ENCODE measurements at regions not wholly inside any gene's neighbourhood (a gene's known extent, or its start where the extent isn't known, plus 50 kb on each side); places are given as distances from the start of the nearest gene placed in this dataset.
"Not testable (repeated sequence)": the region's sequence is repeated elsewhere in the genome, so short reads cannot be mapped to it uniquely, and the experiment has no call there.

- no peak for DNase-seq
These were observed 457.5 kb upstream of the ALCAM start for GRCh38 chr3:104909198-104909597.

GRCh38 chr3:104909721-104910120 is 457.0 kb upstream of the ALCAM start:
- DNase-seq, result no peak

DNA sequence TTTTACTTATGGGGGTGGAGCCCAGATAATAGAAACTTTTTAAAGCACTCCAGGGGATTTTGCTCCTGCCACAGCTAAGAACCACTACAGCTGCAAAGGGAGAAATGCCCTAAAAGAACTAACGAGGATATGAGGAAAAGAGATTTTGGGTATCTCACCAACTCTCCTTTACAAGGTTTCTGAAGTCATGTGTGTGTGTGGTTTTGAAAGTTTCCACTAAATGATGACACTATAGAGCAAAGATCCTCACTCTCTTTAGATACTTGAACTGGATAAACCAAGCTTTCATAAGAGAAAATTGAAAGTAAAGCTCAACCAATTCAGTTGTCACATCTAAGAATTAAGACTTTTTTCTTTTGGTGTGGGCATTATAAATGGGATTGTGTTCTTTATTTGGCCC is 455.3 kb upstream of the ALCAM start:
- no peak for DNase-seq

DNA sequence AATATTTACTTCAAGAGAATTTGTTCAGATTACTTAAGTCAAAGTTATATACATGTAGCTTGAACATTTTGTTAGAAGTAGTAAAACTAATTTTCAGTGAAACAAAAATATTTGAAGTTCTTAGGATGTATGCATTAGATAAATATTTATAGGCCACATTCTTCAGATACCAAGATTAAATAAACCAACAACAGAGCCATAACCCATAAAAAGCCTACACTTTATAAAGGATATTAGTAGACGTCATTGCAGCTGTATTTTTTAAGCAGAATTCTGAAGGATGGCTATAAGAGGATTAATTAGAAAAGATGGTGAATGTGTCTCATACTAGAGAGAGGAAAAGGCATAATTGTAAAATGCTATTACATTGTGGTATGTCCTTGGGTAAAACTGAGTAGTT is 449.7 kb upstream of the ALCAM start:
- DNase-seq, result no peak

- DNase-seq, result no peak
These were observed 446.2 kb upstream of the ALCAM start for GRCh38 chr3:104920512-104920911.

DNA sequence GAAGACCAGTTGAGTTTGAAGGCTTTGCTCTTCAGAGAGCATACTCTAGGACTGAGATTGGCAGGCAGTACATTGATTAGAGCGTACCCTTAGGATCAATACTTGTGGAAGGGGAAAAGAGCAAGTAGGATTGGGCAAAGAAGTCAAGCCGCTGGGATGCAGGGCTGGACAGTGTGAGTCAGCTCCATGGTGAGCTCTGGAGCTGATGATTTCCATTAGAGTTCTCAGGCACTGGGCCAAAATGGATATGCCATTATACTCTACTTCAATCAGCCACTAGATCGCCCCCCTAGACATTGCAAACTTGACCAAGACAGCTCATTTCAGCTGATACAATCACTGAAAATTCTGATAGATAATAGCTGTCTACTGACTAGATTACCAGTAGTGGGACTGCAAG is 432.7 kb upstream of the ALCAM start:
- DNase-seq, result no peak

DNA sequence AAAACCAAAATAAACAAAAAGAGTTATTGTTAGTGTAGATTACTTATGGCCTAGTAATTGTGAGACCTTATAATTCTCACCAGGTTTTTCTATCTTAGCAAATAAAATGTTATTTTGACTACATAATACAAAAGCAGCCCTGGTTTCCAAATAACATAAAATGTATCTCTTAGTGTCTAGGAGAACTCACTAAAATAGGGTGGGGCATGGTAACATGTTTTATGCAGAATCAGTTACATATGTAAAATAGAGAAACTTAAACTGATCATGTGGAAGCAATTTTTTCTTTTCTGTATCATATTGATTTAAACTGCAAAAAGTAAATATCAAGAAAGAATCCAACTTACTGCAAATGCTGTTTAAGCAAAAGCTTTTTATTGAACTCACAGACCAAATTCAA is 431.1 kb upstream of the ALCAM start:
- no peak for DNase-seq

- no peak for DNase-seq
These were observed 427.5 kb upstream of the ALCAM start for GRCh38 chr3:104939196-104939595.

DNA sequence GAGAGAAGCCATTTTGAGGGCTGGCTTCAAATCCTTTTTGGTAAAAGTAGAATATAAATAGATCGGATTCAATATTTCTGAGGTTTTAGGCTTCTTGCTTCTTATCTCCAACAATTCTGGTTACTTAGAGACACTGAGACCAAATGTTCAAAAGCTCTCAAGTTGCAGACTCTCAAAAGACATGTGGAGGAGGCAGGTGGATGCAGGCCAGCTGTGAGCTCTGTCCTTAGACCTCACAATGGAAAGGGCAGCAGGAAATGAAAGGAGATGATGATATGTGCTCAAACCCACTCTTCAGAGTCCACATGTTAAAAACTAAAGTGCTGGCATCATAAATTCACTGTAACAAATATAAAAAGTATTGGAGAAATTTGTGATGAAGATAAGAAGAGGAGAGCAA is 424.9 kb upstream of the ALCAM start:
- DNase-seq, result no peak

DNA sequence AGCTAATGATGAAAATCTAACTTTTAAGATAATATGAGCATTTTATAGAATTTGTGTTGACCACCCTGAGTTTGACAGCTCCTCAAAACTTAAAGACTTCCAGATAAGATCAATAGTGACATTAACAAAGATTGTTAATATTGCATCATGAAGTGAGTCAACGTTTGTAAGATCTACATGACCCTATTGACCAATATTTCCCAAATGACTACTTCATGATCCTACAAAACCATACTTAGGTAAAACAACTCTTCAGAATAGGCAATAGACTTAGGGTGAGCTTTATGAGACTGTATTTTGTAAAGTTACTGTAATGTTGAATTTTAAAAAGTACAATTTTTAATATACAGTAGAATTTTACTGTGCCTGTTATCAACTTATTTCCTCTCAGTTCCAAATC is 422.7 kb upstream of the ALCAM start:
- DNase-seq, result no peak

DNA sequence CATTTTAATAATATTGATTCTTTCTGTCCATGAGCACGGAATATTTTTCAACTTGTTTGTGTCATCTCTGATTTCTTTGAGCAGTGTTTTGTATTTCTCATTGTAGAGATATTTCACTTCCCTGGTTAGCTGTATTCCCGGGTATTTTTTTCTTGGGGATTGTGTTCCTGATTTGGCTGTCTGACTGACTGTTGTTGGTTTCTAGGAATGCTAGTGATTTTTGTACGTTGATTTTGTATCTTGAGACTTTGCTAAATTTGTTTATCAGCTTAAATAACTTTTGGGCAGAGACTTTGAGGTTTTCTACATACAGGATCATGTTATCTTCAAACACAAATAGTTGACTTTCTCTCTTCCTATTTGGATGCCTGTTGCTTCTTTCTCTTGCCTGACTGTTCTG is 418.8 kb upstream of the ALCAM start:
- no peak for DNase-seq

DNA sequence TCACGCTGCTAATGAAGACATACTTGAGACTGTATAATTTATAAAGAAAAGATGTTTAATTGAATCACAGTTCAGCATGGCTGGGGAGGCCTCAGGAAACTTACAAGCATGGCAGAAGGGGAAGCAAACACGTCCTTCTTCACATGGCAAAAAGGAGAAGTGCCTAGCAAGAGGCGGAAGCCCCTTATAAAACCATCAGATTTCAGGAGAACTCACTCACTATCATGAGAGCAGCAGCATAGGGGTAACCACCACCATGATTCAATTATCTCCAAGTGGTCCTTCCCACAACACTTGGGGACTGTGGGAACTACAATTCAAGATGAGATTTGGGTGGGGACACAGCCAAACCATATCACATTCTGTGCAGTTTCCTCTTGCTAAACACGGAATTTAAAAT is 416.9 kb upstream of the ALCAM start:
- DNase-seq, result not testable (repeated sequence)

GRCh38 chr3:104951426-104951825 is 415.3 kb upstream of the ALCAM start:
- DNase-seq, result no peak

GRCh38 chr3:104952146-104952972 is 414.4 kb upstream of the ALCAM start:
- no peak for DNase-seq

DNA sequence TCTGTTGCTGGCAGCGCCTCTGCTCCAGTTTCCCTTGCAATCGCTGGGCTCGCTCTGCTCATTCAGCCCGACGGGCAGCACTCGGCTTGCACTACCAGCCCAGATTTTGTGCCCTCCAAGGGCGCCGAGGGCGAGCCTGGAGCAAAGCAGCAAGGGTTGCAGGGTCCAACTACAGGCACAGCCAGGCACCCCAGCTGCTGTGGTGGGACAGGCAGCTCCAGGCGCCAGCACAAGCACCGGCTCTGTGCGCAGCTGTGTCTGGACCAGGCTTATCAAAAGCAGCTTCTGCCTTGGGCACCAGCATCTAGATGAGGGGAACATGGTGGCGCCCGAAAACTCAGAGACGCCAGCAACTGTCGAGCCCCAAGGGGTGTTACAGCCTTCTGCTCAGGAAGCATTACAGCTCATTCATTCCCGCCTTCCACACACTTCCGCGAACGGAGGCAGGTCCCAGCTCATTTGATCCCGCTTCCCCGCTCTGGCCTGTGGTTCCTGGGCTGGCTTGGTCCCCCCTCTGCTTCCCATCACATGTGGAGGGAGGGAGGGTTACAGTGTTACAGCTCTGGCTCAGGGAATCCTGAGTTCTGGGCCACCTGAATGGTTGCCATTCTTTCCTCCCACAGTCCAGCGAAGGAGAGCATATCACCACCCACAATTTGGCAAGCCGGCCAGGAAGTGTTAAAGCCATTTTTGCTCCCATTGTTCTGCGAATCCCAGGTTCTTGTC is 409.9 kb upstream of the ALCAM start:
- no peak for DNase-seq

GRCh38 chr3:104960579-104960978 is 406.1 kb upstream of the ALCAM start:
- DNase-seq, result no peak

GRCh38 chr3:104961851-104962250 is 404.9 kb upstream of the ALCAM start:
- DNase-seq, result no peak

- DNase-seq, result no peak
These were observed 392.4 kb upstream of the ALCAM start for GRCh38 chr3:104974316-104974715.

- no peak for DNase-seq
These were observed 389.0 kb upstream of the ALCAM start for GRCh38 chr3:104977719-104978118.

DNA sequence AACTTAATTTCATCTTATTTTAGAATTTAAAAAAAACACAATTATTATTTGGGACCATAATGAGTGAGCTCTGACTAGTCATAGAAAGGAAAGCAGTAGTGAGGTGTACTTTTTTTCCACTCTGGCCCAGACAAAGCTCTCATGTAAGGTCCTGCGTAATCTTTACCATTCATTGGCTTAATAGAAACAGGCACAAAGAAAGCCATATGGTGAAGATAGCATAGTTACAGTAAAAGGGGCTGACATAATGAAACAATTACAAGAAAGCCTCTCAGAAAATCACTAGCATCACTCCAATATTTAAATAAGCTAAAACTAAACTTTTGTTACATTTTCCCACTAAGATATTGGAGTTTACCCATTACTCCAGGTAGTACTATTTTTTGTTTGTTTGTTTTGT is 384.6 kb upstream of the ALCAM start:
- no peak for DNase-seq

DNA sequence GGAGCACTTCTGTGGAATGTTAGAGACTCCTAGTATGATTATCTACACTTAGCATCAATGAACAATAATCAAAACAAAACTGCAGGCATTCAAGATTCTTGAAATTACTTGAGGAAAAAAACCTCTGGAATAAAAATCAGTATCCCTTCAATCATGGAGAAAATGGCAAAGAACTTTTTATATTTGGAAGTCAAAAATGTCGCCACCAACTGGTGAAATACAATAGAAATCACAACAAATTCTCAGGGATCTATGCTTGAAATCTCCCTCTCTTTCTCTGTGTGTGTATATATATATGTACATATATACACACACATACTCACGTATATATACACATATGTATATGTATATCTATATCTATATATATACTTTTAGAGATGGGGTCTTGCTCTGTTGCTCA is 378.9 kb upstream of the ALCAM start:
- DNase-seq, result no peak

DNA sequence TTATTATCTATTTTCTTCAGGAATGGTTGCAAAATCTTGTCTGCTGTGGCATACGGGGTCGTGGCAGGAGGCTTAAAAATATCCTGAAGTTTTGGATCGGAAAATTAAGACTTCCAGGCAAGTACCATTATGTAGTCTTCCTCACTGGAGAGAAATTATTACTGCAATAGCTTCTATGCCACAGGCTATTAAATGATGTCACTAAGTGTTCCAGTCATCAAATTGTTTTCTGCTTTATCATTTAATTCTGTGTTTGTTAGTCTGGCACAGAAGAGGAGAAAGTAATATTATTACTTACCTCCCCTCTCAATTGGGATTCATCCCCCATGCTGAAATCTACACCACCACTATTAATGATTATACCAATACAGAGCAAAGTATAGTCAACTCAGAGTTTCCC is 378.2 kb upstream of the ALCAM start:
- no peak for DNase-seq

DNA sequence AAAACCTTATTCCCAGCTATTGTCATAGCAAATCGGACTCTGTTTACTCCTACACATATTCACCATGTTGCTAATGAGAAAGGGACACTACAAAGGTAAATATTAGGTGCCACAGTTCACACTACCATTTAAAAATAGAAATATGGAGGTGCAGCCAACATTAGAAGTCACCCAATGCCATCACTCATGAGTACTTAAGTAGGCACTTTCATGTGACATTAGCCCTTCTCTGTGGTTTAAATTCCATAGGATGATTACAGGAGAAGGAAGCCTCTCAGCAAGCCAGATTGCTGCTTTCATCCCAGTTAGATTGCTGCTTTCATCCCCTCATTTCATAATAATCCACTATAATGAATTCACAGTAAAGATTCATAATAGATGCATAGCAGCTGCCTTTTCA is 376.8 kb upstream of the ALCAM start:
- DNase-seq, result no peak

- no peak for DNase-seq
These were observed 376.0 kb upstream of the ALCAM start for GRCh38 chr3:104990758-104991157.

DNA sequence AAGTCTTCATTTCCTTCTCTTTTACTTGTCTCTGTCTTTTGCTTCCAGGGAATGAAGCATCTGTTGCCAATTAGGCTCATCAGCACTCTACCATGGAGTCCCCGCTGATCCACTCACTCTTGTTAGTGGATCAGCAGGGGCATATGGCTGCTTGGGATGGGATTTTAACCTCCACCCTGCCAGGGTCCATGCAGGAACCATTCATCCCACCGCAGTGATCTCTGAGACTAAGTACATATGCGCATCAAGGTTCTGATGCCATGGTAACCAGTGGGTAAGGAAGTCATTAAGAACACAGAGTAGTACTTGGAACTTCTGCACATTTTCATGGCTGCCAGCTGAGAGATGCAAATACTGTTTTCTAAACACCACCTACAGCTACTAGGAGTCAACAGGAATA is 374.0 kb upstream of the ALCAM start:
- DNase-seq, result no peak

All from activated CD4-positive, alpha-beta T cell treated with anti-CD3 and anti-CD28 coated beads for 4 hours (primary cell).